ENCODE measurements at regions not wholly inside any gene's neighbourhood (a gene's known extent, or its start where the extent isn't known, plus 50 kb on each side); places are given as distances from the start of the nearest gene placed in this dataset.

GRCh38 chr3:28172748-28173147, 68.7 kb upstream of the CMC1 start:
- DNase-seq (ENCODE audit: low spot score in 2 of 2) = no peak
- Mint-ChIP-seq H3K9me3 (peaks cover 9% of the 10 kb centered on the region in 2 donors), H3K36me3 (peaks cover 12 to 20% of the 10 kb centered on the region in 2 donors), H3K27ac (no peak overlapping the region)
- ATAC-seq = no peak

GRCh38 chr3:28173836-28174235, 67.6 kb upstream of the CMC1 start:
- DNase-seq (ENCODE audit: low spot score in 2 of 2) (no peak), ATAC-seq (no peak)
- H3K9me3 Mint-ChIP-seq = peaks cover 9% of the 10 kb centered on the region in 2 donors
- H3K36me3 Mint-ChIP-seq = peaks cover 12 to 20% of the 10 kb centered on the region in 2 donors
- H3K27ac Mint-ChIP-seq = no peak overlapping the region

- no peak for ATAC-seq
- Mint-ChIP-seq H3K9me3 (peaks cover 0 to under 1% of the 10 kb centered on the region in 2 donors), H3K36me3 (peaks cover 5 to 6% of the 10 kb centered on the region in 2 donors), H3K27ac (no peak overlapping the region)
- DNase-seq (ENCODE audit: low spot score in 2 of 2) = no peak
These were observed 54.7 kb upstream of the CMC1 start for GRCh38 chr3:28186748-28187147.

- Mint-ChIP-seq H3K27ac (no peak overlapping the region), H3K36me3 (no peaks in the 10 kb centered on the region), H3K9me3 (no peaks in the 10 kb centered on the region)
- DNase-seq (ENCODE audit: low spot score in 2 of 2) (no peak), ATAC-seq (no peak)
These were observed 52.7 kb upstream of the CMC1 start for GRCh38 chr3:28188686-28189085.

GRCh38 chr3:28191363-28191762, 50.1 kb upstream of the CMC1 start:
- ATAC-seq = no peak
- no peaks in the 10 kb centered on the region for H3K36me3 Mint-ChIP-seq
- no peak for DNase-seq (ENCODE audit: low spot score in 2 of 2)
- H3K27ac Mint-ChIP-seq = no peak overlapping the region
- no peaks in the 10 kb centered on the region for H3K9me3 Mint-ChIP-seq

All from activated naive CD4-positive, alpha-beta T cell treated with anti-CD3 and anti-CD28 coated beads, Interleukin-2, amount 50 U/mL, for 72 hours (primary cell).